GM23338 (cell line): ENCODE measurements at regions not wholly inside any gene's neighbourhood (a gene's known extent, or its start where the extent isn't known, plus 50 kb on each side); places are given as distances from the start of the nearest gene placed in this dataset.

ENCODE experiments used
- ATAC-seq: fragments of 200-7000 bp; cut with Tn5 transposase; 3 replicates; pipeline ENCODE4 v1.9.1; 2020
- DNase-seq: peaks from one replicate; pipeline ENCODE4 v3.0.0-alpha.2; 2015; ENCODE audit warnings: low spot score
- H2AFZ ChIP-seq: fragments of 200-600 bp; sonication (generic); 2 replicates; pipeline ENCODE4 v1.8.0; 2016; ENCODE audit warnings: antibody characterized with exemption, mild to moderate bottlenecking, moderate library complexity
- H3F3A ChIP-seq: fragments of 200-600 bp; sonication (generic); replicated peaks from 2 replicates; pipeline ENCODE4 v1.8.0; 2017; ENCODE audit warnings: antibody characterized with exemption, mixed run types, low read depth
- H3K27ac ChIP-seq: fragments of 200-600 bp; sonication (generic); 2 replicates; pipeline ENCODE4 v1.6.1; 2016; ENCODE audit warnings: low read depth
- H3K27me3 ChIP-seq: fragments of 200-600 bp; sonication (generic); 2 replicates; pipeline ENCODE4 v1.8.0; 2016; ENCODE audit warnings: mild to moderate bottlenecking, mixed run types, moderate library complexity; ENCODE audit not compliant: insufficient read depth
- H3K36me3 ChIP-seq: fragments of 200-600 bp; sonication (generic); 2 replicates; pipeline ENCODE4 v1.8.0; 2016; ENCODE audit warnings: mild to moderate bottlenecking; ENCODE audit not compliant: insufficient read depth
- H3K4me1 ChIP-seq: fragments of 200-600 bp; sonication (generic); 2 replicates; pipeline ENCODE4 v1.8.0; 2016; ENCODE audit warnings: mild to moderate bottlenecking, moderate library complexity; ENCODE audit not compliant: insufficient read depth
- H3K4me2 ChIP-seq: fragments of 200-600 bp; sonication (generic); 2 replicates; pipeline ENCODE4 v1.7.1; 2017; ENCODE audit warnings: mixed run types
- H3K4me3 ChIP-seq: fragments of 200-600 bp; sonication (generic); 2 replicates; pipeline ENCODE4 v1.6.1; 2016; ENCODE audit warnings: mixed run types
- H3K79me2 ChIP-seq: fragments of 200-600 bp; sonication (generic); replicated peaks from 2 replicates; pipeline ENCODE4 v1.8.0; 2017; ENCODE audit warnings: mild to moderate bottlenecking; ENCODE audit not compliant: insufficient read depth
- H3K9me2 ChIP-seq: fragments of 200-600 bp; sonication (generic); 2 replicates; pipeline ENCODE4 v1.8.0; 2017; ENCODE audit not compliant: insufficient read depth
- H4K20me1 ChIP-seq: fragments of 200-600 bp; sonication (generic); replicated peaks from 2 replicates; pipeline ENCODE4 v1.8.0; 2017; ENCODE audit warnings: mild to moderate bottlenecking; ENCODE audit not compliant: insufficient read depth
- H3K27ac Mint-ChIP-seq: 2 replicates; pipeline ENCODE4 v1.8.0; 2020; ENCODE audit warnings: inconsistent platforms, mild to moderate bottlenecking, moderate library complexity, mixed read lengths
- H3K27me3 Mint-ChIP-seq: 3 replicates; pipeline ENCODE4 v1.8.0; 2022; ENCODE audit warnings: low read depth, mild to moderate bottlenecking, moderate library complexity, mixed read lengths, inconsistent platforms; ENCODE audit not compliant: insufficient read depth, poor library complexity
- H3K36me3 Mint-ChIP-seq: 3 replicates; pipeline ENCODE4 v1.8.0; 2021; ENCODE audit warnings: low read depth, mild to moderate bottlenecking, inconsistent platforms, moderate library complexity, mixed read lengths
- H3K4me1 Mint-ChIP-seq: 3 replicates; pipeline ENCODE4 v1.8.0; 2020; ENCODE audit warnings: mild to moderate bottlenecking, inconsistent platforms, mixed read lengths
- H3K4me3 Mint-ChIP-seq: 3 replicates; pipeline ENCODE4 v1.8.0; 2021; ENCODE audit warnings: moderate library complexity, mild to moderate bottlenecking, inconsistent platforms, mixed read lengths
- H3K9me3 Mint-ChIP-seq: 3 replicates; pipeline ENCODE4 v1.8.0; 2020; ENCODE audit warnings: moderate library complexity, mild to moderate bottlenecking, inconsistent platforms, mixed read lengths
- ETS1 ChIP-seq: IDR thresholded peaks from 2 replicates; pipeline ENCODE4 v1.6.1; 2016; ENCODE audit warnings: antibody characterized with exemption
- EZH2 ChIP-seq: fragments of 200-600 bp; sonication (generic); IDR thresholded peaks from one replicate; pipeline ENCODE4 v1.8.0; 2017; ENCODE audit warnings: antibody characterized with exemption, mild to moderate bottlenecking, low read depth; ENCODE audit not compliant: unreplicated experiment
- NANOG ChIP-seq: IDR thresholded peaks from 2 replicates; pipeline ENCODE4 v1.6.1; 2016; ENCODE audit warnings: antibody characterized with exemption, borderline replicate concordance
- POLR2AphosphoS5 ChIP-seq: IDR thresholded peaks from 2 replicates; pipeline ENCODE4 v1.6.1; 2016; ENCODE audit warnings: antibody characterized with exemption, low read depth
- STAT1 ChIP-seq: IDR thresholded peaks from one replicate; pipeline ENCODE4 v1.6.1; 2016; ENCODE audit warnings: antibody characterized with exemption; ENCODE audit not compliant: unreplicated experiment
- ZNF114 ChIP-seq: fragments of 250-450 bp; sonication (Bioruptor Pico); IDR thresholded peaks from 2 replicates; pipeline ENCODE4 v1.5.0; 2020; ENCODE audit warnings: mild to moderate bottlenecking, moderate library complexity
- ZNF331 ChIP-seq: fragments of 250-450 bp; sonication (Bioruptor Pico); IDR thresholded peaks from 2 replicates; pipeline ENCODE4 v1.5.0; 2020; ENCODE audit warnings: low read depth, mild to moderate bottlenecking, moderate library complexity
- ZNF462 ChIP-seq: fragments of 250-450 bp; sonication (Bioruptor Pico); IDR thresholded peaks from 2 replicates; pipeline ENCODE4 v1.5.0; 2020; ENCODE audit warnings: mild to moderate bottlenecking, moderate library complexity

GRCh38 chr13:44668688-44669087 lies 92.6 kb upstream of the TSC22D1 start:
- H3K4me2 ChIP-seq, result no peak overlapping the region
- H3K36me3 ChIP-seq, result no peaks in the 10 kb centered on the region
- TF ChIP-seq ZNF462 (CRISPR knock-in tag) (no peak), ETS1 (no peak), POLR2AphosphoS5 (no peak), EZH2 (no peak), NANOG (no peak)
- no peak overlapping the region for H3K27ac Mint-ChIP-seq
- no peaks in the 10 kb centered on the region for H3F3A ChIP-seq
- H3K9me3 Mint-ChIP-seq, result no peaks in the 10 kb centered on the region
- H3K27me3 Mint-ChIP-seq, result peaks cover 3% of the 10 kb centered on the region
- peaks cover 16% of the 10 kb centered on the region for H3K4me1 Mint-ChIP-seq
- H3K4me3 ChIP-seq, result no peak overlapping the region
- H4K20me1 ChIP-seq, result no peaks in the 10 kb centered on the region
- H3K4me1 ChIP-seq, result peaks cover 10% of the 10 kb centered on the region
- H3K9me2 ChIP-seq, result 0 out of 2 replicates have a peak, but pooled peaks cover 7% of the 10 kb centered on the region
- no peaks in the 10 kb centered on the region for H3K27me3 ChIP-seq
- H3K79me2 ChIP-seq, result no peaks in the 10 kb centered on the region
- DNase-seq (no peak), ATAC-seq (no peak)
- no peak overlapping the region for H2AFZ ChIP-seq
- H3K27ac ChIP-seq, result no peak overlapping the region
- no peak overlapping the region for H3K4me3 Mint-ChIP-seq
- H3K36me3 Mint-ChIP-seq, result no peaks in the 10 kb centered on the region

GRCh38 chr13:44667943-44668342 lies 91.8 kb upstream of the TSC22D1 start:
- DNase-seq (no peak), ATAC-seq (no peak)
- no peak overlapping the region; the same call in 1 of the 2 replicates for H2AFZ ChIP-seq
- H3K27me3 ChIP-seq, result no peaks in the 10 kb centered on the region
- H3K9me2 ChIP-seq, result 0 out of 2 replicates have a peak, but pooled peaks cover 7% of the 10 kb centered on the region
- no peak overlapping the region for H3K27ac Mint-ChIP-seq
- H3K79me2 ChIP-seq, result no peaks in the 10 kb centered on the region
- no peaks in the 10 kb centered on the region for H4K20me1 ChIP-seq
- H3K36me3 ChIP-seq, result no peaks in the 10 kb centered on the region; the same call in 1 of the 2 replicates
- no peak overlapping the region for H3K27ac ChIP-seq
- peaks cover 3% of the 10 kb centered on the region for H3K27me3 Mint-ChIP-seq
- no peaks in the 10 kb centered on the region for H3K9me3 Mint-ChIP-seq
- peaks cover 20% of the 10 kb centered on the region for H3K4me1 Mint-ChIP-seq
- no peaks in the 10 kb centered on the region for H3K36me3 Mint-ChIP-seq
- peaks cover 11% of the 10 kb centered on the region for H3K4me1 ChIP-seq
- H3K4me3 ChIP-seq, result no peak overlapping the region
- no peaks in the 10 kb centered on the region for H3F3A ChIP-seq
- H3K4me2 ChIP-seq, result no peak overlapping the region
- H3K4me3 Mint-ChIP-seq, result no peak overlapping the region
- TF ChIP-seq EZH2 (no peak), NANOG (no peak), STAT1 (no peak), ZNF331 (CRISPR knock-in tag) (no peak), ZNF114 (no peak), ETS1 (no peak)
